H1 (cell line): ENCODE measurements at regions not wholly inside any gene's neighbourhood (a gene's known extent, or its start where the extent isn't known, plus 50 kb on each side); places are given as distances from the start of the nearest gene placed in this dataset.
"Not testable (repeated sequence)": the region's sequence is repeated elsewhere in the genome, so short reads cannot be mapped to it uniquely, and the experiment has no call there.

Source experiments
- CTCF ChIA-PET: fragments of 300-600 bp; sonication (Branson Sonifier 250); formaldehyde crosslinking; loops from one replicate; lab custom pipeline; 2021; ENCODE audit not compliant: partially characterized antibody; lab: Charles Lee
- POLR2A ChIA-PET: fragments of 300-600 bp; sonication (Branson Sonifier 250); formaldehyde crosslinking; loops from one replicate; lab custom pipeline; 2021; ENCODE audit warnings: inconsistent platforms; ENCODE audit not compliant: partially characterized antibody; lab: Charles Lee
- DNase-seq, 2 experiments: peaks; one replicate each; pipeline versions ENCODE4 v3.0.0 to v3.0.0-alpha.2; 2010 to 2022; ENCODE audit warnings: low spot score in 2 of 2, low read depth in 1 of 2, mixed read lengths in 1 of 2
- FAIRE-seq: peaks from 2 replicates; lab custom pipeline; 2011; peaks lifted over from hg19 to GRCh38; lab: Jason Lieb, UNC
- H2AFZ ChIP-seq: 2 replicates; pipeline ENCODE4 v1.8.1; 2012; ENCODE audit warnings: low read length, inconsistent platforms
- H2AK5ac ChIP-seq: 2 replicates; pipeline ENCODE4 v1.6.1; 2013; ENCODE audit warnings: low read depth, low read length
- H2BK120ac ChIP-seq: replicated peaks from 2 replicates; pipeline ENCODE3; 2013; ENCODE audit warnings: low read depth, low read length, inconsistent platforms
- H2BK12ac ChIP-seq: 2 replicates; pipeline ENCODE4 v1.6.1; 2013; ENCODE audit warnings: low read depth, low read length
- H2BK15ac ChIP-seq: 2 replicates; pipeline ENCODE4 v1.6.1; 2013; ENCODE audit warnings: low read length
- H2BK20ac ChIP-seq: 2 replicates; pipeline ENCODE4 v1.6.1; 2013; ENCODE audit warnings: low read length
- H2BK5ac ChIP-seq: 2 replicates; pipeline ENCODE4 v1.6.1; 2013; ENCODE audit warnings: low read depth, low read length
- H3K14ac ChIP-seq: 2 replicates; pipeline ENCODE4 v1.6.1; 2013; ENCODE audit warnings: inconsistent platforms; ENCODE audit not compliant: insufficient read length
- H3K18ac ChIP-seq: 2 replicates; pipeline ENCODE4 v1.6.1; 2013; ENCODE audit warnings: low read length; ENCODE audit errors: extremely low read depth
- H3K23ac ChIP-seq: 2 replicates; pipeline ENCODE4 v1.6.1; 2013; ENCODE audit warnings: inconsistent platforms; ENCODE audit not compliant: insufficient read length
- H3K23me2 ChIP-seq: 2 replicates; pipeline ENCODE4 v1.6.1; 2013; ENCODE audit warnings: low read depth, low read length
- H3K27ac ChIP-seq: 2 replicates; pipeline ENCODE4 v1.6.1; 2011; ENCODE audit warnings: low read depth, low read length, inconsistent platforms
- H3K27me3 ChIP-seq, 4 experiments: replicated peaks in 1 of 4; 1 replicate in 1 of 4; 2 replicates in 3 of 4; pipeline versions ENCODE4 v1.6.1 to v1.8.1; 2011 to 2013; ENCODE audit warnings: low read length in 3 of 4, mild to moderate bottlenecking in 3 of 4, inconsistent platforms in 2 of 4, mixed read lengths in 2 of 4, moderate library complexity in 1 of 4; ENCODE audit not compliant: control insufficient read depth in 3 of 4, insufficient read depth in 3 of 4; ENCODE audit errors: extremely low read depth in 1 of 4
- H3K36me3 ChIP-seq, 4 experiments: 2 replicates each; pipeline versions ENCODE4 v1.6.1 to v1.8.1; 2011 to 2013; ENCODE audit warnings: mild to moderate bottlenecking in 4 of 4, low read length in 3 of 4, moderate library complexity in 2 of 4, control low read depth in 1 of 4, inconsistent platforms in 1 of 4; ENCODE audit not compliant: insufficient read depth in 4 of 4, control insufficient read depth in 2 of 4
- H3K4ac ChIP-seq: replicated peaks from 2 replicates; pipeline ENCODE3; 2013; ENCODE audit warnings: low read length, low read depth, mixed read lengths, inconsistent platforms; ENCODE audit not compliant: insufficient read length
- H3K4me1 ChIP-seq, 4 experiments: replicated peaks in 1 of 4; 1 replicate in 1 of 4; 2 replicates in 3 of 4; pipeline versions ENCODE4 v1.6.1 to v1.8.1; 2011 to 2013; ENCODE audit warnings: low read length in 3 of 4, inconsistent platforms in 2 of 4, mixed read lengths in 1 of 4; ENCODE audit not compliant: insufficient read depth in 4 of 4, control insufficient read depth in 3 of 4
- H3K4me2 ChIP-seq, 2 experiments: 2 replicates each; pipeline versions ENCODE4 v1.6.1 to v1.8.1; 2011 to 2013; ENCODE audit warnings: low read depth in 2 of 2, low read length in 2 of 2, control low read depth in 1 of 2, inconsistent platforms in 1 of 2, mild to moderate bottlenecking in 1 of 2; ENCODE audit not compliant: insufficient read depth in 1 of 2
- H3K4me3 ChIP-seq, 4 experiments: fragments of 200-600, 300-600 bp in 1 of 4; sonication (generic), shearing (Covaris generic), sonication (Bioruptor Twin) in 1 of 4; 2 replicates each; pipeline versions ENCODE4 v1.5.1 to v1.8.1; 2011 to 2016; ENCODE audit warnings: low read length in 4 of 4, low read depth in 3 of 4, control low read depth in 2 of 4, inconsistent platforms in 2 of 4, mild to moderate bottlenecking in 2 of 4, mixed read lengths in 1 of 4, moderate library complexity in 1 of 4; ENCODE audit not compliant: insufficient read depth in 2 of 4; ENCODE audit errors: extremely low read depth in 1 of 4
- H3K56ac ChIP-seq: replicated peaks from 2 replicates; pipeline ENCODE3; 2013; ENCODE audit warnings: low read depth, mild to moderate bottlenecking, mixed read lengths, low read length, inconsistent platforms; ENCODE audit not compliant: insufficient read length
- H3K79me1 ChIP-seq: 2 replicates; pipeline ENCODE4 v1.6.1; 2013; ENCODE audit warnings: low read depth, low read length, control low read depth
- H3K79me2 ChIP-seq, 2 experiments: 2 replicates each; pipeline versions ENCODE4 v1.6.1 to v1.8.1; 2012 to 2013; ENCODE audit warnings: low read length in 2 of 2, mild to moderate bottlenecking in 2 of 2, inconsistent platforms in 1 of 2; ENCODE audit not compliant: insufficient read depth in 2 of 2, control insufficient read depth in 1 of 2
- H3K9ac ChIP-seq, 4 experiments: replicated peaks in 1 of 4; 1 replicate in 1 of 4; 2 replicates in 3 of 4; pipeline versions ENCODE4 v1.6.1 to v1.8.1; 2011 to 2013; ENCODE audit warnings: low read depth in 3 of 4, low read length in 3 of 4, control low read depth in 2 of 4, mild to moderate bottlenecking in 2 of 4, moderate library complexity in 2 of 4, inconsistent platforms in 1 of 4; ENCODE audit errors: extremely low read depth in 1 of 4
- H3K9me3 ChIP-seq, 2 experiments: 2 replicates each; pipeline versions ENCODE4 v1.6.1 to v1.8.1; 2012 to 2013; ENCODE audit warnings: mild to moderate bottlenecking in 2 of 2, moderate library complexity in 2 of 2, control low read depth in 1 of 2, inconsistent platforms in 1 of 2, low read depth in 1 of 2, low read length in 1 of 2, mixed read lengths in 1 of 2; ENCODE audit not compliant: insufficient read depth in 2 of 2
- H4K20me1 ChIP-seq, 2 experiments: replicated peaks in 1 of 2; 2 replicates each; pipeline versions ENCODE3 to v1.8.1; 2011 to 2013; ENCODE audit warnings: inconsistent platforms in 2 of 2, low read length in 2 of 2, mild to moderate bottlenecking in 1 of 2; ENCODE audit not compliant: insufficient read depth in 2 of 2, control insufficient read depth in 1 of 2
- H4K5ac ChIP-seq: 2 replicates; pipeline ENCODE4 v1.6.1; 2013; ENCODE audit warnings: low read length, low read depth, mixed read lengths, inconsistent platforms; ENCODE audit not compliant: insufficient read length
- H4K8ac ChIP-seq: 2 replicates; pipeline ENCODE4 v1.8.0; 2013; ENCODE audit warnings: mild to moderate bottlenecking, moderate library complexity, low read length, inconsistent platforms; ENCODE audit not compliant: insufficient read depth; ENCODE audit errors: extremely low read depth
- H4K91ac ChIP-seq: replicated peaks from 2 replicates; pipeline ENCODE3; 2013; ENCODE audit warnings: low read length, mixed read lengths, inconsistent platforms; ENCODE audit not compliant: insufficient read length
- WGBS, 2 experiments: shearing (Covaris generic) in 1 of 2; methylation state at CpG; one replicate each; pipeline versions ENCODE4 v1.1.6 to v1.1.7; 2013 to 2015; ENCODE audit warnings: low lambda C conversion rate in 2 of 2, mixed read lengths in 2 of 2, inconsistent platforms in 1 of 2, low coverage in 1 of 2, missing lambda C conversion rate in 1 of 2; ENCODE audit not compliant: insufficient replicate concordance in 2 of 2, insufficient coverage in 1 of 2, insufficient read length in 1 of 2; ENCODE audit errors: extremely low coverage in 1 of 2, missing lambda C conversion rate in 1 of 2; 5-methylcytosine and 5-hydroxymethylcytosine counted together

DNA sequence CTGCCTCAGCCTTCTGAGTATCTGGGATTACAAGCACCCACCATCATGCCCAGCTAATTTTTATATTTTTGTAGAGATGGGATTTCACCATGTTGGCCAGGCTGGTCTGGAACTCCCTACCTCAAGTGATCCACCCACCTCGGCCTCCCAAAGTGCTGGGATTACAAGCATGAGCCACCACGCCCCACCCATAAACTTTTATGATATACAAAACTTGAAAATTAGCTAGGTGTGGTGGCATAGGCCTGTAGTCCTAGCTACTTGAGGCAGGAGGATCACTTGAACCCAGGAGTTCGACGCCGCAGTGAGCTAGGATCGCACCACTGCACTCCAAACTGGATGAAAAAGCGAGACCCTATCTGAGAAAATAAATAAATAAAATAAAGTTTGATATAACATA lies 149.5 kb upstream of the ATF7IP start:
- H3K4me1 ChIP-seq, H3K36me3 ChIP-seq, H2AK5ac ChIP-seq, H2BK5ac ChIP-seq, H4K91ac ChIP-seq, H4K8ac ChIP-seq, POLR2A ChIA-PET, H2BK120ac ChIP-seq, H3K79me2 ChIP-seq, H3K27me3 ChIP-seq, H3K4me2 ChIP-seq, H3K9ac ChIP-seq, H2BK20ac ChIP-seq, H2BK15ac ChIP-seq, H3K18ac ChIP-seq, H3K4ac ChIP-seq, H3K27ac ChIP-seq, H3K14ac ChIP-seq, H3K4me3 ChIP-seq, H3K9me3 ChIP-seq, H3K79me1 ChIP-seq, H4K20me1 ChIP-seq, H2AFZ ChIP-seq, H3K56ac ChIP-seq, H3K23me2 ChIP-seq, H2BK12ac ChIP-seq, FAIRE-seq, H3K23ac ChIP-seq, H4K5ac ChIP-seq: not testable (repeated sequence)
- CTCF ChIA-PET: interaction anchor here (1.1 to 1.2 kb wide), 2 partner anchors 30 to 403 kb away, joined by 3 to 4 read pairs; no protein-coding TSS in a partner anchor
- DNase-seq: peak in 1 of 2 experiments; percentile 7
- 95% methylated on average over 7 of the region's 7 CpGs; no CpG with 5 or more reads in 1 of the 2 experiments for WGBS, 2 experiments
